Tibial artery (tissue), 4 donors: ENCODE measurements at regions not wholly inside any gene's neighbourhood (a gene's known extent, or its start where the extent isn't known, plus 50 kb on each side); places are given as distances from the start of the nearest gene placed in this dataset.

Source experiments
- DNase-seq, 2 donors: peaks; one replicate each; pipeline ENCODE4 v3.0.0-alpha.2; 2019
- H3K27ac ChIP-seq, 2 donors: fragments of 200-600 bp; sonication (generic) in 1 of 2; 1 replicate in 1 of 2; 2 replicates in 1 of 2; pipeline ENCODE4 v1.5.1; 2018 to 2019; ENCODE audit warnings: mild to moderate bottlenecking in 1 of 2
- H3K27me3 ChIP-seq, 2 donors: fragments of 200-600 bp; sonication (generic) in 1 of 2; one replicate each; pipeline versions ENCODE4 v1.5.1 to v1.6.0; 2016 to 2019
- H3K36me3 ChIP-seq, 3 donors: fragments of 200-600 bp; sonication (generic) in 2 of 3; one replicate each; pipeline ENCODE4 v1.5.1; 2016 to 2019; ENCODE audit warnings: mild to moderate bottlenecking in 2 of 3
- H3K4me1 ChIP-seq, 4 donors: fragments of 200-600 bp; sonication (generic) in 2 of 4; 1 replicate in 3 of 4; 2 replicates in 1 of 4; pipeline ENCODE4 v1.5.1; 2016 to 2019
- H3K4me3 ChIP-seq, 2 donors: fragments of 200-600 bp; sonication (generic) in 1 of 2; 1 replicate in 1 of 2; 2 replicates in 1 of 2; pipeline ENCODE4 v1.5.1; 2018 to 2019; ENCODE audit warnings: mild to moderate bottlenecking in 2 of 2
- H3K9me3 ChIP-seq, 3 donors: fragments of 200-600 bp; sonication (generic) in 1 of 3; one replicate each; pipeline ENCODE4 v1.5.1; 2016 to 2019
- intact Hi-C: fragments of 100-400 bp; cut with DNase I; formaldehyde crosslinking; loops from one replicate; pipeline ENCODE4 v1.15.0; 2023; ENCODE audit warnings: low total_unique reads
- TF ChIP-seq, protein P1 (sequence below), 2 experiments: fragments of 200-600 bp in 1 of 2; fragments of 450-650 bp in 1 of 2; IDR thresholded peaks; one replicate each; pipeline ENCODE4 v1.5.1; 2017 to 2019; ENCODE audit warnings: antibody characterized with exemption in 2 of 2, mild to moderate bottlenecking in 1 of 2, moderate library complexity in 1 of 2

DNA sequence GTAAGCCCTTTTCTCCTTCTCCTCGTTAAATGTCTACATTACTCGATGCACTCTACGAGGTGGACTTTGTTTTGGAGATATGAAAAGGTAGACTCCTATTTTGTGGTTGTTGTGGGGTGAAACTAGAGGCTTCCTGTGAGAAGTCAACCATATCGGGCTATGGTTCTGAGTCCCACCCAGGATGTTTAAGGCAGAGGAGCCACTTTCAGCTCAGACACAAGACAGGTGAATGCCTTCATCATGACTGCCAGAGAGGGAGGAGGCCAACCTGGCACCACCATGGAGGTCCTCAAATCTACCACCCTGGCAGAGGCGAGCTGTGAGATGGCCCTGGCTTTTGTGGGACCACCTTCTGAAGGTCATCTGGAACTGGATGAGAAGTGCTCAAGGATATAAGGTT, 154.4 kb upstream of the KLF3 start:
- no peak for DNase-seq
- no peak overlapping the region for H3K4me3 ChIP-seq
- TF ChIP-seq, protein P1, sequence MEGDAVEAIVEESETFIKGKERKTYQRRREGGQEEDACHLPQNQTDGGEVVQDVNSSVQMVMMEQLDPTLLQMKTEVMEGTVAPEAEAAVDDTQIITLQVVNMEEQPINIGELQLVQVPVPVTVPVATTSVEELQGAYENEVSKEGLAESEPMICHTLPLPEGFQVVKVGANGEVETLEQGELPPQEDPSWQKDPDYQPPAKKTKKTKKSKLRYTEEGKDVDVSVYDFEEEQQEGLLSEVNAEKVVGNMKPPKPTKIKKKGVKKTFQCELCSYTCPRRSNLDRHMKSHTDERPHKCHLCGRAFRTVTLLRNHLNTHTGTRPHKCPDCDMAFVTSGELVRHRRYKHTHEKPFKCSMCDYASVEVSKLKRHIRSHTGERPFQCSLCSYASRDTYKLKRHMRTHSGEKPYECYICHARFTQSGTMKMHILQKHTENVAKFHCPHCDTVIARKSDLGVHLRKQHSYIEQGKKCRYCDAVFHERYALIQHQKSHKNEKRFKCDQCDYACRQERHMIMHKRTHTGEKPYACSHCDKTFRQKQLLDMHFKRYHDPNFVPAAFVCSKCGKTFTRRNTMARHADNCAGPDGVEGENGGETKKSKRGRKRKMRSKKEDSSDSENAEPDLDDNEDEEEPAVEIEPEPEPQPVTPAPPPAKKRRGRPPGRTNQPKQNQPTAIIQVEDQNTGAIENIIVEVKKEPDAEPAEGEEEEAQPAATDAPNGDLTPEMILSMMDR (IDR thresholded peaks at IDR 0.05), result no peak
- no peaks in the 10 kb centered on the region for H3K27me3 ChIP-seq
- no peaks in the 10 kb centered on the region for H3K4me1 ChIP-seq
- intact Hi-C loops, result no loop called here
- H3K9me3 ChIP-seq, result no peaks in the 10 kb centered on the region
- H3K36me3 ChIP-seq, result no peaks in the 10 kb centered on the region
- no peak overlapping the region for H3K27ac ChIP-seq

DNA sequence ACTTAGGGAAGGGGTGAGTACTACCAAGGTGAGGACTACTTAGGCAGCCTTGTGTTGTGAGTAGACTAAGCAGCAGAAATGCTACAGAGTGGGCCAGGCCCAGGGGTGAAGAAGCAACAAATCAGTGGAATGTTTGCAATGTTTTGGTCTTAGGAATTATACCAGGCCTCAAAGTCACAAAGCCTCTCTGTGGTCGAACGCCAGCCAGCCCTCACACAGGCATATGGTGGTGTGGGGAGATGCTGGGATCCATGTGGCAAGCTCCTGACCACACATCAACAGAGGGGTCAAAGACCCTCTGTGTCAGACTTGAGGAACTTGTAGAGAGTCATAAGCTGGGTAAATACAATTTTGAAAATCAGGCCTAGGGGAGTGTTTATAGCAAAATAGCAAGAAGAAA, 153.8 kb upstream of the KLF3 start:
- H3K9me3 ChIP-seq, result no peaks in the 10 kb centered on the region
- no peaks in the 10 kb centered on the region for H3K4me1 ChIP-seq
- intact Hi-C loops, result no loop called here
- TF ChIP-seq, protein P1 (IDR thresholded peaks at IDR 0.05), result no peak
- H3K4me3 ChIP-seq, result no peak overlapping the region
- DNase-seq, result no peak
- no peaks in the 10 kb centered on the region for H3K36me3 ChIP-seq
- no peaks in the 10 kb centered on the region for H3K27me3 ChIP-seq
- H3K27ac ChIP-seq, result no peak overlapping the region

DNA sequence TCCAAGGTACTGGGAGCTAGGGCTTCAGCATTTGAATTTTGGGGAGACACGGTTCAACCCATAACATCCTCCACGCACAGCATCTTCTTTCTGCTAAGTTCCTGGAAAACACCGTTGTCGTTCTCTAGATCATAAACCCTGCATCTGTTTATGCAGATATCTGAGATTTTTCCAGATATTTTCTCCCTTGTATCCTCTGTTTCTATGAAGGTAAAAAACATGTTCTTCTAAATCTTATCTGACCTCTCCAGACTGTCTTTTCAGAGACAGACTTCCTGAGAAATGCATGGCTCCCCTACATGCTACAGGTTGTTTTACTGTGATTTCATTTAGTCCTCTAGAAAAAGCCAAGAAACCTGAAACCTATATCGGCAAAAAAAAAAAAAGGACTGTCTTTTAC, 152.3 kb upstream of the KLF3 start:
- intact Hi-C loops, result no loop called here
- DNase-seq, result no peak
- TF ChIP-seq, protein P1 (IDR thresholded peaks at IDR 0.05), result no peak
- no peak overlapping the region for H3K27ac ChIP-seq
- H3K36me3 ChIP-seq, result no peaks in the 10 kb centered on the region
- no peak overlapping the region for H3K4me3 ChIP-seq
- no peaks in the 10 kb centered on the region for H3K9me3 ChIP-seq
- no peaks in the 10 kb centered on the region for H3K27me3 ChIP-seq
- no peaks in the 10 kb centered on the region for H3K4me1 ChIP-seq

DNA sequence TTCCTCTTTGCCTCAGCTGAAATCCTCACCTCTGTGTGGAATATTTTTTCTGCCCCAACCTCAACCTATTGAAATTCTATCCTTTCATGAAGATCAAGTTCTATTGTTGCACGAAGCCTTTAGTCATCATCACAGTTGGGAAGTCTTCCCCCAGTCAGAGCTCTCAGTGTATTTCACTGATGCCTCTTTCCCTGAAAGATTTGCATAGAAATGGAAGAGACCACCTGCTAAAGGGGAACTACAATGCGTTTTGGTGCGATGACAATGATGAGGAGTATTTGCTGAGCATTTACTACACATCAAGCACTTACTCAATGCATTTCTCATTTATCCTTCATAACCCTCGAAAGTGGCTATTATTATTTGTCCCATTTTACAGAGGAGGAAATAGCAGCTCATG, 151.2 kb upstream of the KLF3 start:
- Histone ChIP-seq H3K36me3 (no peaks in the 10 kb centered on the region), H3K27me3 (no peaks in the 10 kb centered on the region), H3K4me3 (no peak overlapping the region), H3K27ac (no peak overlapping the region), H3K9me3 (no peaks in the 10 kb centered on the region), H3K4me1 (no peaks in the 10 kb centered on the region)
- TF ChIP-seq, protein P1 (IDR thresholded peaks at IDR 0.05), result no peak
- intact Hi-C loops, result no loop called here
- no peak for DNase-seq

DNA sequence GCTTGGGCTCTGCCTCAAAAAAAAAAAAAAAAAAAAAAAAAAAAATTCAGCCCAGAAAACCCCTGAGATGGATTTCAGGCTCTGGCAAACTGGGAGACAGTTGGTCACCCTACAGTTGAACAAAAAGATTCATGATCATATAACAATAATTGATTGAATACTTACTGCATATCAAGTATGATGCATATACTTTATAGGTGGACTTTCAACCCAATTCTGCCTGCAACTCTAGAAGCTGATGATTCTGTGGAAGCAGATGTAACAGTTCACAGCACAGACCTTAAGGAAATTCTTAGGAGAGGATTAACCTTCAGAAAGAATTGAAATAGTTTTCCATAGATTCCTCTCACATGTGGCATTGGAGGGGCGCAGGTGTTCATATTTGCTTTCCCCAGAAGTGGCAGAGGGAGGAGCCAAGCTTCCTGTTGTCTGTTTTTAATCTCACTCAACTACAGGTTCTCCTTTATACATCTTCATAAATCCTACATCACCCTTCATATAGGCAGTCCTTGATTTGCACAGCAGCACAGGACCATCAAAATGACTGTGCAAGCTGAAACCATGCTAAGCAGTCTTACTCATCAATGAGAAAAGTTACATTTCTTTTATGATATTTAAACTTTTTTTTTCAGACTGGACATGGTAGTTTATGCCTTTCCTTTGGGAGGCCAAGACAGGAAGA, 149.4 kb upstream of the KLF3 start:
- Histone ChIP-seq H3K36me3 (no peaks in the 10 kb centered on the region), H3K9me3 (no peaks in the 10 kb centered on the region), H3K4me1 (no peaks in the 10 kb centered on the region), H3K4me3 (no peak overlapping the region), H3K27ac (no peak overlapping the region), H3K27me3 (no peaks in the 10 kb centered on the region)
- TF ChIP-seq, protein P1 (IDR thresholded peaks at IDR 0.05), result no peak
- intact Hi-C loops, result no loop called here
- DNase-seq, result no peak

DNA sequence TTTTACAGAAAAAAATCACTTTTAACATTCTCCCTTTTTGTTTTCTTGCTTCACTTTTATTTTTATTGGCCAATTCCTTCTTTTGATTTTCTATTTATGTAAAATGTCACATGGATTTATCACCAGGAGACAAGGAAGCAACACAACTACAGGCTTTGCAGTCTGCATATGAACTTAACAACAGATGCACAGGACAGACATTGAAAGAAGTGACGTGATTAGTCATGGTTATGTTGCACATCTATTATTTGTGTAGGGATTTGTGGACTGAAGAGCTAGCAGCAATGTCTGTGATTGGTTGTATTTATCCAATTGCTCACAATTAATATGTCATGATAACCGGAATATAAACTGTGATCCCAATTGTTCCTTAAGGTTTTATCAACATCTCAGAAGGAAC, 147.8 kb upstream of the KLF3 start:
- TF ChIP-seq, protein P1 (IDR thresholded peaks at IDR 0.05), result no peak
- H3K27me3 ChIP-seq, result no peaks in the 10 kb centered on the region
- DNase-seq, result no peak
- no peaks in the 10 kb centered on the region for H3K36me3 ChIP-seq
- H3K4me3 ChIP-seq, result no peak overlapping the region
- intact Hi-C loops, result no loop called here
- no peak overlapping the region for H3K27ac ChIP-seq
- H3K9me3 ChIP-seq, result no peaks in the 10 kb centered on the region
- no peaks in the 10 kb centered on the region for H3K4me1 ChIP-seq
